GM19463 (cell line): ENCODE measurements at regions not wholly inside any gene's neighbourhood (a gene's known extent, or its start where the extent isn't known, plus 50 kb on each side); places are given as distances from the start of the nearest gene placed in this dataset.

ENCODE experiments used
- ATAC-seq: cut with Tn5 transposase; IDR thresholded peaks from one replicate; pipeline ENCODE4 v1.9.1; 2021; ENCODE audit warnings: mild to moderate bottlenecking, moderate library complexity; ENCODE audit not compliant: unreplicated experiment

DNA sequence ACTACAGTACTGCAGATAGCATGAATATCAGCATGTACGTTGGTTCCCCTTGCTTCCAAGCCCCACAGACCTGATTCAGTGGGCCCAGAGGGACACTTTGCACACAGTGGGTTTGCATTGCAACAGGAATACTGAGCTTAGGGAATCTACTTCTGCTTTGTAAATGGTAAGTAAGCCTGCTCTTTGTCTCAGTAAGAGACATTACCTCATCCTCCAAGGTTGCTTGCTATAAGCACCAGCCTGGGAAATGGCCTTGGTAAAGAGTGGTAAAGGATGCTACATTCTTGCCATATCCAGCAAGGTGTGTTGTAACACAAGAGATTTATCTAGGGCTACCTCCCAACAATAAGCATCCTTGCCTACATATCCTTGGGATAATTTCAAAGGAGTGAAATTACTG, 730.5 kb downstream of the INHBA start:
- ATAC-seq, result no peak

- no peak for ATAC-seq
Measured at GRCh38 chr7:40969641-40970040, 733.2 kb downstream of the INHBA start.

- ATAC-seq, result peak; percentile 33
Measured at GRCh38 chr7:40966693-40967092, 736.2 kb downstream of the INHBA start.

DNA sequence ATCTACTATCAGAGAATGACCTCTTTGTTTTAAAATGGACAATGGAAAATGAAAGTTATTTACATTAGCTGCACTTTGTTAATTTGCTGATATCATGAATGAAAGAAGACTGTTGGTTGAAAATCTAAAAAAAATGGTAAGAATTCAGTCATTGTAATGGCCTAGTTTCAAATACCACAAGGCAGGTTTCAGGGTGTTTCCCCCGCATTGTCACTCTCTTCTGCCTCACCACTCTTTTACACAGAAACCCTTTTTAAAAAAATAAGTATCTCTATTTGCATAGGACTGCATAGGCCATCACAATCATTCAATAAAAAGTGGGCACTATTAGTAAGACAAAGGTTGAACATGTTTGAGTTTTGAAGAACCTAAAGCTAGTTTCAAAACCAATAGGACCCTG, 737.1 kb downstream of the INHBA start:
- ATAC-seq, result peak; percentile 81

DNA sequence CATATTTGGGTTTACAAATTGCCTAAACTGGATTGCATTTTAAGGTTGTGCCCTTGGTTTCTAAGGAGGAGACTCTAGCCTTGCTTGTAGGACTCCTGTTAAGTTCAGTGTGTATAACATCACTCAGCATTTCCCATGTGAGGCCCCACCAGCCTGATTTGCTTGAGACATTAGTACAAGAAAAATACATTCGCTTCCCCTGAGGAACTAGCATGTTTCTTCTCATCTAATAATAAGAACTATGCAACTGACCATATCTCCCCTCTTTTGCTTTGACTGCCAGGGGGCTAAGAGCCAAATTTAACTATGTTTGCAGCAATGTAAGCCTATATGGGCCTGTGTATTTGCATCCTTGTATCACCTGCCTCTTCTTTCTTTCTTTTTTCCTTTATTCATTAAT, 737.9 kb downstream of the INHBA start:
- no peak for ATAC-seq

DNA sequence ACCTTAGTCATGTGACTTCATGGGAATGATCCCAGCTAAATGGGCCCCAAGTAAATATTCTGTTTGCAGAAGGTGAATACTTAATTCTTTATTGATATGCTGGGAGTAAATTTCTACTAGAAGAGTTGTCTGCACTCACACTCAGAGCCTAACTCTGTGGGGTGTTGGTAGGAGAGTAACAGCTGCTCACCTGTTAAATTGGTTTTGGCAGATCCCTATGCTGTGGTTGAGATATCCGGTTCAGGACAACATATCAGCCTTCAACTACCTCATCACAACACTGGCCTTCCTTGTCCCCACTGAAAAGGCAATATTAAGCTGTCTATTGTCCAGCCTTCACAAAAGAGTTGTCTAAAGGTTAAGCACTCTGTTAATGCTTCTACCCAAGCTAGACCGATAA, 738.3 kb downstream of the INHBA start:
- no peak for ATAC-seq

DNA sequence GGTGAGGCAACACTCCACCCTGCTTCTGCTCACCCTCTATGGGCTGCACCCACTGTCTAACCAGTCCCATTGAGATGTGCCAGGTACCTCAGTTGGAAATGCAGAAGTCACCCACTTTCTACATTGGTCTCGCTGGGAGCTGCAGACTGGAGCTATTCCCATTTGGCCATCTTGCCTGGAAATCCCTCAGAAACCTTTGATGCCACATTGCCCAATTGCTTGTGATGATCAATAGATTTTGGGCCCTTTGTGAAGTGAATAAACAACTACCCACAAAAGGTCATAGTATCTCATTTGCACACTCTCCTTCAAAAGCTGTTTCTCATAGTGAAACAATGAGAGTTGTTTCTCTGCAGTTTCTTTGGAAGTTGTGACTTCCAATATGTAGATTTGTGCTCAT, 742.9 kb downstream of the INHBA start:
- no peak for ATAC-seq

- ATAC-seq, result no peak
Measured at GRCh38 chr7:40948239-40948638, 754.7 kb downstream of the INHBA start.

- no peak for ATAC-seq
Measured at GRCh38 chr7:40947566-40947965, 755.3 kb downstream of the INHBA start.

DNA sequence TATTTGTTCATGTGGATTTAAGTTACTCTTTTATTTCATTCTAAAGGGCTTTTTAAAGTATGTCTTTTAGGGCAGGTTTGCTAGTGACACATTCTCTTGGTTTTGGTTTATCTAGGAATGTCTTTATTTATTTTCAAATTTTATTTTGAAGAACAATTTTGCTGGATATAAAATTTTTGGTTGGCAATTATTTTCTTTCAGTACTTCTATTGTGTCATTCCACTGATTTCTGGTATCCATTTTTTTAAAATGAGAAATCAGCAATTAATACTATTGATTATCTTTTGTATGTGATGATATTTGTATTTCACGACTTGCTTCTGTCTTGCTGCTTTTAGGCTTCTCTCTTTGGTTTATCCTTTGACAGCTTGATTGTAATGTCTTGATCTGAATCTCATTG, 756.3 kb downstream of the INHBA start:
- ATAC-seq, result no peak

GRCh38 chr7:40945788-40946187, 757.1 kb downstream of the INHBA start:
- no peak for ATAC-seq

- no peak for ATAC-seq
Measured at GRCh38 chr7:40944981-40945585, 757.8 kb downstream of the INHBA start.

- no peak for ATAC-seq
Measured at GRCh38 chr7:40937879-40938278, 765.0 kb downstream of the INHBA start.

DNA sequence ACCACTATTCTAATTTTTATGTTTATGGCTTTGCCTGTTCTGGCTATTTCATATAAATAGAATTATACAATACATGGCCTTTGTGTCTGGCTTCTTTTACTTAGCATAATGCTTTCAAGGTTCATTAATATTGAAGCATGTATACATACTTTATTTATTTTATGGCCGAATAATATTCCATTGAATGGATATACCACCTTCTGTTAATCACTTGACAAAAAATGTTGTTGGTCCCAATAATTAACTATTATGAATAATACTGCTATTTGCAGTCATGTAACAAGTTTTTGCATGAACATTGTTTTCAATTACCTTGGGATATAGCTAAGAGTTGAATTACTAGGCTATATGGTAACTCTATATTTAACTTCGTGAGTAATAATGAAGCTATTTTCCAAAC, 767.5 kb downstream of the INHBA start:
- no peak for ATAC-seq

GRCh38 chr7:40923626-40924025, 779.3 kb downstream of the INHBA start:
- ATAC-seq, result no peak

DNA sequence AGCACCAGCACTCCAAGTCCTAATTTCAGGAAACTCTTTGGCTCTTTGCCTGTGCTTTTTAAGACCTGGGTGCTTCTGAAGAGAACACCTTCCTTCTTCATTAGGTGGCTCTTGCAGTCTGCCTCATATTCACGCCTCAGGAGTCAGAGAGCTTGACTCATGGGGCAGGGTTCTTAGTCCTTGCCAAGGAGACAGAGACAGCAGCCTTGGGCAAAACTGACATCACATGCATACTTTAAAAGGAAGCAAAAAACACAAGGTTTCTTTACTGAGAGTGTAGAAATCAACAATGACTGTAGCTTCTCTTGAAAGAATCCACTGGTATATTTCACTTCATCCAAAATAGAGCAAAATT, 780.6 kb downstream of the INHBA start:
- no peak for ATAC-seq

- no peak for ATAC-seq
Measured at GRCh38 chr7:40921589-40922315, 781.1 kb downstream of the INHBA start.

DNA sequence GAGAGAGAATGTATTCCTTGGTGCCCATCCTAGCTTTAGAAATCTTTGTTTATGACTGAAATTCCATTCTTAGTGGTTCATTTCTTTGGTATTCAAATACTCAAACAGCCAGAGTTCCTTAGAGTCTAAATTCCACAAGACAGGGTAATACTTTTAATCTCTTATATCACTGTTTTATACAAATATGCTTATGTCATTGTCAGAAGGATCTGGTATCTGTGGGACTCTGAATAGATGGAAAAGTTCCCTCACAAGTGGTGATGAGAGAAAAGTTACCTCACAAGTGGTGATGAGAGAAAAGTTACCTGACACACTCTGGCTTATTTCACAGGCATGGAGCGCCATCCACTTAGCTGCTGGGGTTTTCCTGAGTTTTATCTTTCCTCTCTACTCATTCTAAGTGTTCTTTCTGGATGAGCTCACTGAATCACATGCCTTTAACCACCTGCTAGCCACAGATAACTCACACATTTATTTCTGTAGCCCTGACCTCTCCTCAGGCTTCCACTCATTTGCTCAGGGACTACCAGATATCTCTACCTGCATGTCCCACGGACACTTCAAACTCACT, 784.0 kb downstream of the SUGCT start:
- peak; percentile 64 for ATAC-seq

- ATAC-seq, result no peak
Measured at GRCh38 chr7:40916813-40917212, 782.0 kb downstream of the SUGCT start.

DNA sequence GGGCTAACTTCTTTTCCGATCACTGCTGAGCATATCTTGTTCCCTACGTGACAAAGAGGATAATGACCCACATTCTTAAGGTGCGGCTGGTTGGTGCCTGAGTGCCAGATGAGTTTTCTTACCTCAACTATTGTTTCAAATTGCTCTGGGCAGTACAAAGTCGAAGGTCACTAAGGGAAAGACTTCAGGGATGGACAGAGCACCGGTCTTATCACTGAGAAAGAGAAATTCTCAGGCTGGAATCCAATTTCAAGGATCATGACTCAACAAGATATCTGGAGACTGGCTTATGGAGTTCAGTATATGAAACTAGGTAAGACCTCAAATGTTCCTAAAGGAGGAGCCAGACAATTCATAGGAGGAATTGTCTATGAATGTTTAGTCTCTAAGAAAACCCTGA, 780.3 kb downstream of the SUGCT start:
- no peak for ATAC-seq
